ENCODE measurements at regions not wholly inside any gene's neighbourhood (a gene's known extent, or its start where the extent isn't known, plus 50 kb on each side); places are given as distances from the start of the nearest gene placed in this dataset.

DNA sequence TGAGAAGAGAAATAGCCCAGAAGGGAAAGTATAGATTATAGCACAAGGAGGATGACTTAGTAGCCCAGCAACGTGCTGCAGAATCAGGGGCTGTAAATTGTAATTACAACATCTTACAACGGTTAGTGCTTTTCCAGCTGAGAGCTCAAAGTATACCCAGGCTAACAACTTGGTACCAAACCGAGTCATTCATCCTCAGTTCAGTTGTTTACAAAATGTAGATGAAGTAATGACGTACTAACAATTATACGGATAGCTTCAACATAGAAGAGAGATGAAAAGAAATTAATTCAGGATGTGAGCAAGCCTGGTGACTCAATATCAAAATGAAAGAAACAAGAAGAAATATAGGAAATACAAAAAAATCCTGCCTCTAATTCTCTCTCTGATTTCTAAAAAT, 99.2 kb downstream of the DYNAP start:
- TF ChIP-seq, protein P1, sequence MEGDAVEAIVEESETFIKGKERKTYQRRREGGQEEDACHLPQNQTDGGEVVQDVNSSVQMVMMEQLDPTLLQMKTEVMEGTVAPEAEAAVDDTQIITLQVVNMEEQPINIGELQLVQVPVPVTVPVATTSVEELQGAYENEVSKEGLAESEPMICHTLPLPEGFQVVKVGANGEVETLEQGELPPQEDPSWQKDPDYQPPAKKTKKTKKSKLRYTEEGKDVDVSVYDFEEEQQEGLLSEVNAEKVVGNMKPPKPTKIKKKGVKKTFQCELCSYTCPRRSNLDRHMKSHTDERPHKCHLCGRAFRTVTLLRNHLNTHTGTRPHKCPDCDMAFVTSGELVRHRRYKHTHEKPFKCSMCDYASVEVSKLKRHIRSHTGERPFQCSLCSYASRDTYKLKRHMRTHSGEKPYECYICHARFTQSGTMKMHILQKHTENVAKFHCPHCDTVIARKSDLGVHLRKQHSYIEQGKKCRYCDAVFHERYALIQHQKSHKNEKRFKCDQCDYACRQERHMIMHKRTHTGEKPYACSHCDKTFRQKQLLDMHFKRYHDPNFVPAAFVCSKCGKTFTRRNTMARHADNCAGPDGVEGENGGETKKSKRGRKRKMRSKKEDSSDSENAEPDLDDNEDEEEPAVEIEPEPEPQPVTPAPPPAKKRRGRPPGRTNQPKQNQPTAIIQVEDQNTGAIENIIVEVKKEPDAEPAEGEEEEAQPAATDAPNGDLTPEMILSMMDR (IDR thresholded peaks at IDR 0.05): no peak
- TF ChIP-seq RCOR1 (IDR thresholded peaks at IDR 0.05; ENCODE audit: low read depth, low read length) (no peak), RNF2 (IDR thresholded peaks at IDR 0.05; ENCODE audit: borderline replicate concordance, low read depth) (no peak), POLR2A (IDR thresholded peaks at IDR 0.05; ENCODE audit: low read length) (no peak), EP300 (IDR thresholded peaks at IDR 0.05) (no peak), SREBF2 (IDR thresholded peaks at IDR 0.05) (no peak)

Data from A549 (cell line).